Endodermal cell (in vitro differentiated cells): ENCODE measurements at regions not wholly inside any gene's neighbourhood (a gene's known extent, or its start where the extent isn't known, plus 50 kb on each side); places are given as distances from the start of the nearest gene placed in this dataset.

Experiments used
- DNase-seq: peaks from one replicate; pipeline ENCODE4 v3.0.0-alpha.2; 2017
- H3K27ac ChIP-seq: 2 replicates; pipeline ENCODE4 v1.5.1; 2013; ENCODE audit warnings: mild to moderate bottlenecking, low read depth, low read length, moderate library complexity
- H3K27me3 ChIP-seq: 2 replicates; pipeline ENCODE4 v1.6.1; 2013; ENCODE audit warnings: mild to moderate bottlenecking, low read length, moderate library complexity; ENCODE audit not compliant: insufficient read depth, control insufficient read depth, poor library complexity, severe bottlenecking
- H3K36me3 ChIP-seq: 2 replicates; pipeline ENCODE4 v1.7.0; 2013; ENCODE audit warnings: mild to moderate bottlenecking, low read length, moderate library complexity; ENCODE audit not compliant: control insufficient read depth, insufficient read depth
- H3K4me1 ChIP-seq: one replicate; pipeline ENCODE4 v1.7.0; 2013; ENCODE audit warnings: low read length; ENCODE audit not compliant: control insufficient read depth, insufficient read depth
- H3K4me3 ChIP-seq: 2 replicates; pipeline ENCODE4 v1.5.1; 2013; ENCODE audit warnings: mild to moderate bottlenecking, low read length, moderate library complexity
- H3K9ac ChIP-seq: 2 replicates; pipeline ENCODE4 v1.6.1; 2013; ENCODE audit warnings: mild to moderate bottlenecking, low read length, moderate library complexity; ENCODE audit not compliant: poor library complexity, severe bottlenecking; ENCODE audit errors: extremely low read depth
- H3K9me3 ChIP-seq: 2 replicates; pipeline ENCODE4 v1.6.1; 2013; ENCODE audit warnings: mild to moderate bottlenecking, low read length, moderate library complexity; ENCODE audit not compliant: control insufficient read depth
- H3K27ac Mint-ChIP-seq: 2 replicates; pipeline ENCODE4 v1.8.0; 2020; ENCODE audit warnings: mixed read lengths
- H3K27me3 Mint-ChIP-seq: 2 replicates; pipeline ENCODE4 v1.8.0; 2021; ENCODE audit warnings: mild to moderate bottlenecking, mixed read lengths; ENCODE audit not compliant: insufficient read depth
- H3K36me3 Mint-ChIP-seq: 2 replicates; pipeline ENCODE4 v1.8.0; 2020; ENCODE audit warnings: low read depth, mixed read lengths
- H3K4me1 Mint-ChIP-seq: 2 replicates; pipeline ENCODE4 v1.8.0; 2020; ENCODE audit warnings: mixed read lengths
- H3K4me3 Mint-ChIP-seq: 2 replicates; pipeline ENCODE4 v1.8.0; 2020; ENCODE audit warnings: mild to moderate bottlenecking, moderate library complexity, mixed read lengths
- H3K9me3 Mint-ChIP-seq: 2 replicates; pipeline ENCODE4 v1.8.0; 2020; ENCODE audit warnings: mild to moderate bottlenecking, mixed read lengths
- CTCF ChIP-seq: fragments of 200-600 bp; sonication (generic); conservative IDR thresholded peaks from 2 replicates; pipeline ENCODE4 v1.5.0; 2021; ENCODE audit warnings: antibody characterized with exemption, mild to moderate bottlenecking
- WGBS, 2 experiments: methylation state at CpG; one replicate each; pipeline versions ENCODE4 v1.1.5 to v1.1.7; 2013; ENCODE audit warnings: missing lambda C conversion rate in 2 of 2, mixed read lengths in 1 of 2; ENCODE audit not compliant: insufficient coverage in 1 of 2, insufficient read length in 1 of 2; 5-methylcytosine and 5-hydroxymethylcytosine counted together

- no peaks in the 10 kb centered on the region for H3K9me3 ChIP-seq
- peaks cover 10% of the 10 kb centered on the region for H3K4me1 Mint-ChIP-seq
- peak overlapping the region; percentile 67 for H3K27ac ChIP-seq
- no peak overlapping the region for H3K9ac ChIP-seq
- H3K9me3 Mint-ChIP-seq, result no peaks in the 10 kb centered on the region
- peak overlapping the region; percentile 41 for H3K27ac Mint-ChIP-seq
- WGBS, 2 experiments, result 30 to 71% methylated on average over 2 to 6 of the region's 6 CpGs
- peaks cover 3% of the 10 kb centered on the region for H3K4me1 ChIP-seq
- no peak overlapping the region for H3K4me3 ChIP-seq
- TF ChIP-seq CTCF, result no peak
- no peaks in the 10 kb centered on the region for H3K36me3 Mint-ChIP-seq
- no peaks in the 10 kb centered on the region for H3K27me3 ChIP-seq
- H3K27me3 Mint-ChIP-seq, result no peaks in the 10 kb centered on the region
- H3K4me3 Mint-ChIP-seq, result no peak overlapping the region
- no peaks in the 10 kb centered on the region for H3K36me3 ChIP-seq
- no peak for DNase-seq
Observed at GRCh38 chr4:181793096-181793495, 450.1 kb upstream of the TENM3 start.

GRCh38 chr4:181796502-181796901 lies 446.7 kb upstream of the TENM3 start:
- Histone ChIP-seq H3K27ac (no peak overlapping the region), H3K9ac (no peak overlapping the region)
- H3K27me3 Mint-ChIP-seq, result no peaks in the 10 kb centered on the region

GRCh38 chr4:181798536-181798935 lies 444.7 kb upstream of the TENM3 start:
- no peak overlapping the region for H3K27ac ChIP-seq
- H3K4me1 Mint-ChIP-seq, result peaks cover under 1% of the 10 kb centered on the region

More at GRCh38 chr4:181796502-181796901, 446.7 kb upstream of the TENM3 start:
- H3K9me3 Mint-ChIP-seq, result no peaks in the 10 kb centered on the region
- Histone ChIP-seq H3K4me3 (no peak overlapping the region), H3K9me3 (no peaks in the 10 kb centered on the region), H3K36me3 (no peaks in the 10 kb centered on the region), H3K27me3 (no peaks in the 10 kb centered on the region), H3K4me1 (peaks cover 3% of the 10 kb centered on the region)
- DNase-seq, result no peak
- no peak overlapping the region for H3K27ac Mint-ChIP-seq
- H3K4me3 Mint-ChIP-seq, result no peak overlapping the region
- 85 to 95% methylated on average over 4 to 8 of the region's 8 CpGs for WGBS, 2 experiments
- H3K36me3 Mint-ChIP-seq, result no peaks in the 10 kb centered on the region
- peaks cover 10% of the 10 kb centered on the region for H3K4me1 Mint-ChIP-seq
- no peak for TF ChIP-seq CTCF

More at GRCh38 chr4:181798536-181798935, 444.7 kb upstream of the TENM3 start:
- Mint-ChIP-seq H3K9me3 (no peaks in the 10 kb centered on the region), H3K27me3 (no peaks in the 10 kb centered on the region), H3K4me3 (no peak overlapping the region), H3K36me3 (no peaks in the 10 kb centered on the region), H3K27ac (no peak overlapping the region)
- WGBS, 2 experiments, result 83 to 96% methylated on average over 1 to 2 of the region's 2 CpGs
- DNase-seq, result no peak
- TF ChIP-seq CTCF, result no peak
- H3K9ac ChIP-seq, result no peak overlapping the region
- H3K9me3 ChIP-seq, result no peaks in the 10 kb centered on the region
- H3K4me3 ChIP-seq, result no peak overlapping the region
- H3K27me3 ChIP-seq, result no peaks in the 10 kb centered on the region
- H3K4me1 ChIP-seq, result no peaks in the 10 kb centered on the region
- no peaks in the 10 kb centered on the region for H3K36me3 ChIP-seq
